ENCODE measurements at regions not wholly inside any gene's neighbourhood (a gene's known extent, or its start where the extent isn't known, plus 50 kb on each side); places are given as distances from the start of the nearest gene placed in this dataset.

DNA sequence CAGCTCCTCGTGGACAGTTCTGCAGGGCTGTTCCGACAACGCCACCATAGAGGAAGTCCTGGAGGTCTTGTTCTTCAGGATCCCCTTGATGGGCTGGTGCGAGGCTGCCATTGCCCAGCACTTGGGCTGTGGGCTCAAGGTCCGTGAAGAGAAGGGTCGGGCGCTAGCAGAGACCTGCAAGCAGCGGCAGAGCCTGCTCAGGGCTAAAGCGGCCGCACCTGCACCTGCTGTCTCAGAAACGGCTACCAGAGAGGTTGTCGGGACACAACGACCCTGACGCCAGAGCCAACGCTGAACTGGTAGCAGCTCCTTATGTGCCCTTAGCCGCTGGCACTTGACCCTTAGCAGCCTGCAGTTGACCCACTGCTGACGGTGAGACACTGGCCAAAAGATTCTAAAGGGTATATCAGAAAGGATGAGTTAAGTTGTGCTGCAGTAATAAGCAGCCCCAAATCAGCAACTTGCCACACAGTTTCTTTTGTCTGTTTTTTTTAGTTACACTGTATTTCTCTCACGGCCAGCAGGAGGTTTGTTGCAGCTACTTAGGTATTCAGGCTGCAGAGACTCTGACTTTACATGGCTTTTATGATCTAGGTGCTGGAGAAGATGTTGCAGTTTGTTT lies 55.5 kb upstream of the ST6GAL2 start:
- DNase-seq, result no peak

DNA sequence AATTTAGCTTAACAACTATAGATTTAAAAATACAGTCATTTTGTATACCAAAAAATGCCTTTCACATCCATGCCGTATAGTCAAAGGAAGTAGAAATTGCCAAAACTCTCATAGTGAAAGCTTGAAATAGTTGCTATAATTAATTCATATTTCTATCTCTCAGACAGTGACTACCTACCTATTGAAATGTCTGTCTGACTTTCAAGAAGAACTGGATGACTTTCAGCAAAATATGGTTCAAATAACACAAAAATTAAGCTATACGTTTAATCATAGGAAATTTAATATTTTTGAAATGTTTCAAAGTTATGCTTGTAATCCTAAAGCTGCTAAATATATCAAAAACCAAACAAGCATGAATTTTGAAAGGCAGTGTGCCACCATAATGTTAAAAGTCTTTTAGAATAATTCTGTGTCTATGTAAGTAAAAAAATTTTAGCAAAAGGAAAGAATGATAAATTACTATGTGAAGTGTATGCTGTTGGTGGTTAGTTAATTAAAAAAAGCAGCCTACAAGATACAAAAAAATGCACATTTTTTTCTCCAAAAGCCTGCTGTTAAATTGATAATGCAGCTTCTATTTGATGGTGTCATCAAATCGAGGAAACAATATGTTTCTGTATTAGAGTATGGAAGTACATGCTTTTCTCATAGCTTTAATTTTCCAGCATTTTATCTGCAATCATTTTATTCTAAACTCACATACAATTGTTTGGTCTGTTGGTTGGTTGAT lies 57.7 kb upstream of the ST6GAL2 start:
- DNase-seq, result no peak

DNA sequence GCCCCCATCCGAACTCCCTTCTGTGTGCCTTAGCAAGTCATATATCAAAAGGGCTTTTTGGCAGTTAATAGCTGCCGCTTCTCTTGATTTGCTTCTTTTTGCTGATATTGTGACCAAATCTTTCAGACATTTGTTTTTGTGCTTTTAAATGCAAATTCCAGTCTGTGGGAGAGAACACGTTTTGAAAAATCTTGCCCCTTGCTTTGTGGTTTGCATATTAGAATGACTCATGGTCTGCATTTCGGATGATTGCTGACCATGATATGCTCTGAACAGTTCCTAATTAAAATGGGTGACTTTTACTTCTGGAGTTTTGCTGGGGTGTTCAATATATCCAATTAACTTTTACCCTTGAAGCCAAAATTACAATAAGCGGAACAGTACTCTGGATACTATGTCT lies 58.2 kb upstream of the ST6GAL2 start:
- no peak for DNase-seq

DNA sequence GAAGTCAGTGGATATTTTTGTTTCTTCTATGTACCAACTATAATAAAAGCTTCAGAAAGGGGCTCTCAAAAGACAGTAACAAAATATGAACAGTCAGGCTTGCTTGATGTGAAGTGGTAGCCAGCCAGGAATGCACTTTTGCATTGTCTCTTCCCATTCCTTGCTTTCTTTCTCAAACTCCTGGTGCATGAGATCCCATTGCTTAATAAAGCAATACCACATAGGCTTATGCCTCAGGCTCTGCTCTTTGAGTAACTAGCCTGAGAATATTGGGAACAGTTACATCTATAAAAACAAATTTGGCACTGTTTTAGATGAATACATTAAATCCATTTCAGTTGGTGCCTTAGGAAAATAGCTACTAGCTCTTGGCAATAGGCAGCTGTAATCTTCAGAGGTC lies 62.6 kb upstream of the ST6GAL2 start:
- DNase-seq, result no peak

DNA sequence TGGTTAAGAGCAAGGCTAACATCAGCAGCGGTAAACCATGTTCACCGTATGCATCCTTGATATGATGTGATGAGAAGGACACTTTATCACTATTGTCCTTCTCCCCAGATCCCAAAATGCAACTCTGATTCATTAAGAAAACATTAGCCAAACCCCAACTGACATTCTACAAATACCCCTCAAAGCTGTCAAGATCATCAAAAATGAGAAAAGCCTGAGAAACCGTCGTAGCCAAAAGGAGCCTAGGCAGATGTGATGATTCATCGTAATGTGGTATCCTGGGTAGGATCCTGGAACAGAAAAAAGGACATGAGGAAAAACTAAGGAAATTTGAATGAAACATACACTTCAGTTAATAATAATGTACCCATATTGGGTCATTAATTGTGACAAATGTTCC lies 67.3 kb upstream of the ST6GAL2 start:
- no peak for DNase-seq

DNA sequence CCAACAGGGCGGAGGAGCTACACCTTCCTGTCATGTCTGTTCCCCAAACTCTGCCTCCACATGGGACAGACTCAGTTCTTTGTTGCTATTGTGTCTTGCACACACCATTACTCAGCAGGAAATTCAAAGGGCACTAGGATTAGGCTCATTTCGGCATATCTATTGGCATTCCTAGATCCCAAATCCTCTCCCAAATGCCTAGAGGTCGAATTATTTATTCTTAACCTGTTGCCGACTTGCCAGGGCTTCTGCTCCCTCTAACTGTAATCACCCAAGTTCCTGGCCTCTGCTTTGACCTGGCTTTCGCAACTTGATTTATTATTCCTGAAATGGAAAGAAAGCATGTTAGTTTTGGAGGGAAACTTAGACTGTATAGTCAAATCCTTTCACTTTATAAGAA lies 67.8 kb upstream of the ST6GAL2 start:
- no peak for DNase-seq

DNA sequence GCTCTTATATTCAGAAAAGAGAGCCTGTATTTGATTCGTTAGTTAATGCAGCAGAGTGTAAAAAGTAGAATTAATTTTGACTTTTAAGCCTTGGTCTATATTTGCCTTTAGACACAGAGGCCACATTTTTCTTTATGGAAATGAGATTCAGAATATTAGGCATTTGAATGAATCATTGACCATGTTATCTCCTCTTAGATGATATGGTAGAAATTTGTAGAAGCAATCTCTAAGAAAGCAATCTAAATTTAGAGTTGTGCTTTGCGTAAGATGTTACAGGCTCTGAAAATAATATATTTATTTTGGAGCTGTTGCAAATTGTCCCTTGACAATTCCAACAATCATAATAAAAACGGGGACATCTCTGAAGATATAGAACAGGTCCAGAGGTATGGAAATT lies 68.3 kb upstream of the ST6GAL2 start:
- DNase-seq, result no peak

DNA sequence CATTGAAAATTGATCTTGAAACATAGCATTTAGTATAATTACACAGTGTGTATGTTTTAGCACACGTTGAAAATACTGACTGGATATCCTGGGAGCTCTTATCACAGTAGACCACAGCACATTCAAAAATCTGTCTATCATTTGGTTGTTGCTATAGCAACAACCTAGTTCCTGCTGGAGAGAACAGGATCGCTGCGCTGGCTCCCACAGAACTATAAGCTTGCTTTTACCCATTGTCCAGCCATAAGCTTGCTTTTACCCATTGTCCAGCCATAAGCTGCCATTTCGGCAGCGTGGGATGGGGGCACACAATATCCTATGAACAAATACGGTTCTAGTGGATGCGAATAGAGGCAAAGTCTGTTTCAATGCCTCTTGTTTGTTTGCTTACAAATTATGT lies 70.4 kb upstream of the ST6GAL2 start:
- peak in 3 of 51 donors; percentile 4 to 10 (median 6) for DNase-seq

DNA sequence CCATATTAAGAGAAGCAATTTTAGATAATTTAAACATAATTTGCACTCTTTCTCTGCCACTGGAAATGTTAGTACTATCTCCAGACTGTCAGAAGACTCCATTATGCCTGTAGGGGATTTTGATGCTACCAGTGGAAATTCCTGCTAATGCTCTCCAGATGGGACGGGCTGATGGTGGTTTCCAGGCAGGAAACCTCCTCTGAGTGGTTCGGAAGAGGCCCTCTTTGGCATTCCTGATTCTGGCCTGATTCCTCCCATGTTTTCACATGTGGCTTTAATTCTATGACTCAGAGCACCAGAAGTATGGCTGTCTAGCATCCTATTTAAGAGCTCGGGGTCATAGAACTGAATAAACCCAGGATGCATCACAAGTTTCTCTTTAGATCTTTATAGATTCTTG lies 70.9 kb upstream of the ST6GAL2 start:
- DNase-seq, result no peak

DNA sequence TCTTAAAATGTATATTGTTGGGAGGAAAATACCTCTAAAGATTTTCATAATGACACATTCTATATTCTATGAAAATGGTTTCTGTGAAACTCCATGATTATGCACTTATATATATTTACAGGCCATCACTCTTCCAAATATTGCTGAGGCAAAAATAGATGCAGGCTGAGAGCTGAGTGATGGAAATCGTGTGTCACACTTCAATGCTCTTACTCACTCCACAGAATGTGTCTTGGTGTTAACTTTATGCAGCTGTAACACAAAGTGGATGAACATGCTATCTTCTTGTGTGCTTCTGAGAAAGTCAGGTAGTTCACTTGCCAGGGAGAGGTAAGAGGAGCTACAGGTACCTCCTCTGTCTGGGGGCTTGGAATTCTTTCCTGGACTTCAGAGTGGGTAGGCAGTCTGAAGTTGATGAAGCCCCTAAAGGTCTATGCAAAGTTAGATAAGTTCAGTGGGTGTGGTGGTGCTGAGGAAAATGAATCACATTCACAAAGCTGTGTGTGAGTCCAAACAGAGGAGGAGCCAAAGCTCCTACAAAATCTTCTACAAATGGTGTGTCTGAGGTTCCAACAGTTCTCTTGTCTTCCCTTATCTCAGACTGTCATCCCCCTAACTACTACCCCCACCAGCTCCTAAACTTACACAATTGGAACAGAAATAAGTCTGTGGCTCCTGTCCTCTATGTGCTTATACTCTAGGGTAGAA lies 74.2 kb upstream of the ST6GAL2 start:
- DNase-seq, result peak in 1 of 51 donors; percentile 19

DNA sequence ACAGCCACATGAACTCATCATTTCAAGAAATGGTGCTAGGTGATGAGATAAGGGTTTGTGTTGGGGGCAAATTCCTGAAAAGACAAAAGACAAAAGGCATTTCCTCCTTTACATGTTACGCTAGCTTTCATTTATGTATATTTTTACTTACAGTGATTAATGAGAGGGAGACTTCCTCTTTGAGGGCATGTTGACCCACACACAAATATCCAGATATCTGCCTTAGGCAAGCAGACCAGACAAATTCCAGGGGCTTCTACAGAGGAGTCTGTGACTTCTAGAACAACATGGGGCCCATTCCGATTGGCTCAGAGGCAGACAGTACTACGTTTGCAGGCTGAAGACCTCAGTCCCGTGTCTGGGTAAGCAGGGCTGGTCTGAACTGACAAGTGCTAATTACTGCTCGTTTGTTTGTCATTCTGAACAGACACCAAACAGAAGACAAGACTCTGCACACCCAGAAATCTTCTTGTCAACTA lies 74.8 kb upstream of the ST6GAL2 start:
- peak in 1 of 51 donors; percentile 5 for DNase-seq

DNA sequence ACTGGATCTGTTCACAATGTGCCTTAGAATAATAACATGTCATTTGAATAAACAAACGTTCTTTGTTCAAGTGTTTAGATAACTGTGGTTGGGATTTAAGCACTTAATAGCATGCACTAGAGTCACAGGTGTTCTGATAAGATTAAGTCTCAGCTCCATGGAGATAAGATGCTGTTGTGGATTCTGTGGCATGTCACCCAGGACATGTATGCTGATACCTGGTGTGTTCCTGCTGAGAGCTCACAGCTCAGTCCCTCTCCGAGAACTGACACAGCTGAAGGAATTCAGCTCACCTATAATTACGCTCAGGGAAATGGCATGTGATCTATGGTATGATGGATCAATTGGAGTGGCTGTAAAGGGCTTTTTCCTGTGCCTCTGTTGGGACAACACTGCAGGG lies 75.4 kb upstream of the ST6GAL2 start:
- DNase-seq, result no peak

DNA sequence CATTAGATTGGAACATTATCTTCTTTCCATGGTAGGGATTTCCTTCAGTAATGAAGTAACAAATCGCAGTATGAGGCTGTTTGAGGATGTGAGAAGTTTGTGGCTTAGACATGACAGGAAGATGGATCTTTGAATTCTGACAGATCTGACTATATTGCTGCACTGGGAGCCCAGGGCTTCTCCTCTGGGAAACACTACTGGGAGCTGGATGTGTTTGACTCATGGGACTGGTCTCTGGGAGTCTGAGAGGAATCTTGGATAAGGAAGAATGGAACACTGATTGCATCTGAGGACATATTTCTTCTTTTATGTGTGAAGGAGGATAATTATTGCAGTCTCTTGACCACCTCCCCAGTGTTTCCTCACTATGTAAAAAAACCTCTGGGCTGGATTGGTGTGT lies 77.2 kb upstream of the ST6GAL2 start:
- no peak for DNase-seq

DNA sequence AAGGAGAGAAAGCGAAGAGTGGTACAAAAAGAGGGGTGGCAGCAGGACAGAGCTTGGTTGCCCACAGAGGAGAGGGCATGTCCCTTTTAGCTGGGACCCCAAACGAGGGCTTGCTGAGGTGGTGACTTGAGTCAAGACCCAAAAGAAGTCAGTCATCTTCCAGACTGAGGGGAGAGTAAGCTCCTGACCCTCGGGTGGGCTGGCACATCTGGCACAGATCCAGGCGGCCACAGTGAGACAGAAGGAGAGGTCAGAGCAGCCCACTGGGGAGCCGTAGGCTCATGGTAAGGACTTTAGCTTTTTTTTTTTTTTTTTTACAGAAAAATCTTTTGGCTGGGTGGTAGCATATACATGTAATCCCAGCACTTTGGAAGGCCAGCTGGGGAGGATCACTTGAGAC lies 77.9 kb upstream of the ST6GAL2 start:
- no peak for DNase-seq

DNA sequence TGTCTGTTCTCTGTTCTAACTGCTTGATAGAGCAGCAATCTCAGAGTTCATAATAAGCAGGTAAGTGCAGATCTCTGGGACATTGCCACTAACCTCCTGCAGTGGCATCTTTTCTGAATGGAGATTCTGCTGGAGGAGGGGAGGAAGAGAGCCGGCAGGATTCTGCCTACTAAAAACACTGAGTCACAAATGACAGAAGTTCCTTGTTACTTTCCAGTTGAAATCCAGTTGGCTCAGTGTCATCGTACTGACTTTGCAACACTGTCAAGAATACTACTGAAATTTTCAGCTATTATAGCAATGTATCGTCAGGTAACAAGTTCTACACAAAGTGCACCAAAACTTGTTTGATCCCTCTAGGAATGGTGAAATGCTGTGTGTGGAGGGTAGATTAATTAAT lies 79.6 kb upstream of the ST6GAL2 start:
- no peak for DNase-seq

DNA sequence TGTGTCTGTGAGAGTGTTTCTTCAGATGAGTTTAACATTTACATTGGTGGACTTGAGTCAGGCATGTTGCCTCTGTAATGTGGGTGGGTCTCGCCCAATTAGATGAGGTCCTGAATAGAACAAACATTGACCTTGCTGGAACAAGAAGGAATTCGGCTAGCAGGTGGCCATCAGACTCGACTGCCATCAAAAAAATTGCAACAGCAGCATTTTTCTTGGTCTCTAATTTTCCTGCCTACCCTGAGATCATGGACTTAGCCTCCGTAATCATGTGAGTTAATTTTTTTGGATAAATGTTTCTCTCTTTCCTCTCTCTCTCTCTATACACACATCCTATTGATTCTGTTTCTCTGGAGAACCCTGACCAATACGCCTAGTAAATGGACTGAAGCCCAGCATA lies 83.8 kb upstream of the ST6GAL2 start:
- no peak for DNase-seq

DNA sequence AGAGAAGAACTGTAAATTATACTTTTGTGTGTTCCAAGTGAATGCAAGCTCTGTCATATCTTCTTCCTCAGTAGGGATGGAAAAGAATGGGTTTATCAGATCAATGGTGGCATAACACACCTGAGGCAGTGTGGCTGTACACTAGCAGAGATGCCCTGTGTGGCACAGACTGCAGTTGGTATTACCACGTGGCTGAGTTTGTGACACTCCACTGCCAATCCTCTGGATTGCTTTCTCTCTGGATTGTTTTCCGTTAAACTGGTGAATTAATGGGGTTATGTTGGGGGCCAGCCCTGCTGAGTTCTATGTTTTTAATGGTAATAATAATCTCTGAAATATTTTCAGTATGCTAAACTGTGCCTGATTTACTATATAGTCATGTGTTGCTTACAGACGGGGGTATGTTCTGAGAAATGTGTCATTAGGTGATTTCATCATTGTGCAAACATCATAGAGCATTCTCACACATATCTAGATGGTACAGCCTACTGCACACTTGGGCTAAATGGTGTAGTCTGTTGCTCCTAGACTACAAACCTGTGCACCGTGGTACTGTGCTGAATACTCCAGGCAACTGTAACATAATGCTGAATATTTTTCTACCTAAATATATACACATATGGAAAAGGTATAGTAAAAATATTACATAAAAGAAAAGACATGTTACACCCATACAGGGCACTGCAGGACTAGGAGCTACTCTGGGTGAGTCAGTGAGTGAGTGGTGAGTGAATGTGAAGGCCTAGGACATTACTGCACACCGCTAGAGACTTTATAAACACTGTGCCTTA lies 84.7 kb upstream of the ST6GAL2 start:
- DNase-seq, result no peak

DNA sequence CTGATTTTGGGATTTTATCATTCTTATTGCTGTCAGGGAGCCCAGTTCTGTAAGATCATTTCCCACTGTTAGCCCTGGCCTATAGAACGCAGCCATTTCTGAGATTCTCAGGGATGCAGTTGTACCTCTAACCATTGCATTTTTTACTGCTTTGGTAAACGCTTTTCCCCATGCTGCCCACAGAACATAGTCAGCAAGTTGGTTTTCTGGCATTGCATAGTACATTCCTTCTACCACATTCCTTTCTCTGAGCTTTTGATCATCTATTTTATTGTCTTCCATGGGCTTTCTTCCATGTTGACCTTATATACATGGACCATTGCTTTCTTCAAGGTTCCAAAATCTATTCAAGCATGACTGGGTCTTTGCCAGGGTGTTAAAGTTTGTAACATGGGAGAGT lies 86.8 kb upstream of the ST6GAL2 start:
- no peak for DNase-seq

DNA sequence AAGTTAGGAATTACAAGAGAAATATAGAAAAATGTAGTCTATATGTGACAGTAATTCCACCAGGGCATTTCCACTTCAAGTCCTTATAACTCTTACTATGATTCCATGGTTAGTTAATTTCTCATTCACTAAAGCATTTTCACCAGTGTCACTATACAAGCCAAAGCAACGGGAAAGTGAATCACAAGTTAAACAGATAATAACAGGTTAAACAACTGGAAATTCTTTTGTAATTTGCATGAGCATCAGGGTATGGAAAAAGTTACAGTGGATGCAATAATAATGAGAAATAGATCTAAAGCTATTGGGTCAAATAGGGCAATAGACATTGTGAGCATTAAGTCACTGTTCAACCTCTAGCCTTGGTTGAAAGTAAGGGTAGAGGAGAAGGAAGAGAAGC lies 88.9 kb upstream of the ST6GAL2 start:
- DNase-seq, result no peak

DNA sequence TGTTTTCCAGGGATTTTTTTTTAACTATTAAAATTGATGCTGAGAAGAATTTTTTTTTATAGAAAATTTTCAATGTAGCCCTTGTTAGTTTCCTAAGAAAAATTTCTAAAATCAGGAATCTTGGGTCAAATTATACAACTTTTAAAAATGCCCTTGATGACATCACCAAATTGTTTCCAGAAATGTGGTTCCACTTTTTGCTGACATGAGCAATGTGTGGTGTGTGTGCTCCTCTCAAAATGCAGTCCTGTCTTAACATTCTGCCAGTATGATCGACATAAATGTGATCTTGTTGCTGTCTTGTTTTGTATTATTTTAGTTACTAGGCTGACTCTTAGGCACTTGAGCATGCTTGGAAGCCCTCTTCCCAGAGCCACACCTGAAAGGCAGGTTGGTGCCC lies 89.7 kb upstream of the ST6GAL2 start:
- DNase-seq, result no peak

DNA sequence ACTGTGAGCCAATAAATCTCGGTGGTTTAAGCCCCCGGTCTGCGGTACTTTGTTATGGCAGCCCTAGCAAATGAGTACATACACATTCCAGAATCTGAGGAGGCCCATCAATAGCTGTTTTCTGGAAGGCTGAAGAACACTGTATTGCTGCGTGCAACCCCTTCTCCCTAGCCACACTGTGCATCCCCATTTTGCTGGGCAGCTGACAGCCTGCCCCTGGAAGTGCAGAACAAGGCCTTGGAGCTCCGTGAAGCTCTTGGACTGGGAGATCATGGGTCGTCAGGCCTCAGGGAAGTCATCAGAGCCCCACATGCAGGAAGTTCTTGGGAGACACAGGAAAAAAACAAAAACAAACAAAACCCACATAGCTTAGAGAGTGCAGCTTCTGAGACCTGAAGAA lies 90.6 kb upstream of the ST6GAL2 start:
- DNase-seq, result no peak

DNA sequence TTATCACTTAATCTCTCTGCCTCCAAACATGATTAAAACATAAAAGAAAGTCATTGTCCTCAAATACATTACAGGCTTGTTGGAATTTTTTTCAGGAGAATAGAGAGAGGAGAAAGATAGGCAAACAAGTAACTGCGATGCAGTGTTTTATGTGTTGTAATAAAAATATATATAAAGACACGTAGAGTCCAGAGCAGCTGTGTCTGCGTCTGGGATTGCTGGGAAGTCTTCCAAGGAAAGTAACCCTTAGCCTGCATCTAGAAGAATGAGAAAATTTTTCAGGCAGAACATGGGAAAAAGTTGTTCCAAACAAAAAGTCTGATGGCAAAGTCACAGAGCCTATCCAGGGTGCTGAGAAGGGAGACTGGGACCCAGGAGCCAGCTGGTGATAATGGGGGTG lies 91.8 kb upstream of the ST6GAL2 start:
- DNase-seq, result no peak
